VCaP (cell line): ENCODE measurements at regions not wholly inside any gene's neighbourhood (a gene's known extent, or its start where the extent isn't known, plus 50 kb on each side); places are given as distances from the start of the nearest gene placed in this dataset.

Experiments
- H3K27ac ChIP-seq: fragments of 450-650 bp; 2 replicates; pipeline ENCODE4 v1.5.1; 2017
- CTCF ChIP-seq: fragments of 450-650 bp; conservative IDR thresholded peaks from 2 replicates; pipeline ENCODE4 v1.5.1; 2017; ENCODE audit warnings: mild to moderate bottlenecking, moderate library complexity

- no peak for TF ChIP-seq CTCF
- H3K27ac ChIP-seq: no peak overlapping the region
Measured at GRCh38 chr6:6376845-6377244, 56.4 kb upstream of the F13A1 start.

GRCh38 chr6:6377621-6378020, 57.2 kb upstream of the F13A1 start:
- TF ChIP-seq CTCF: no peak
- H3K27ac ChIP-seq: no peak overlapping the region

- no peak overlapping the region for H3K27ac ChIP-seq
- TF ChIP-seq CTCF: no peak
Measured at GRCh38 chr6:6379573-6379972, 59.1 kb upstream of the F13A1 start.

GRCh38 chr6:6384520-6384919, 64.1 kb upstream of the F13A1 start:
- H3K27ac ChIP-seq: no peak overlapping the region
- TF ChIP-seq CTCF: no peak

GRCh38 chr6:6386010-6386409, 65.5 kb upstream of the F13A1 start:
- H3K27ac ChIP-seq: no peak overlapping the region
- TF ChIP-seq CTCF: no peak

- TF ChIP-seq CTCF: no peak
- no peak overlapping the region for H3K27ac ChIP-seq
Measured at GRCh38 chr6:6390849-6391602, 70.6 kb upstream of the F13A1 start.

GRCh38 chr6:6392214-6393068, 72.0 kb upstream of the F13A1 start:
- TF ChIP-seq CTCF: no peak
- no peak overlapping the region for H3K27ac ChIP-seq
